ENCODE measurements at regions not wholly inside any gene's neighbourhood (a gene's known extent, or its start where the extent isn't known, plus 50 kb on each side); places are given as distances from the start of the nearest gene placed in this dataset.
A peak's percentile ranks its signal among the peaks of the same experiment; 100 is the strongest.

- H3K4me1 ChIP-seq (replicated peaks; ENCODE audit: insufficient read depth): peaks cover 13% of the 10 kb centered on the region
- DNase-seq: no peak
- no peaks in the 10 kb centered on the region for H3K27me3 ChIP-seq (ENCODE audit: insufficient read depth, low read depth)
- H3K9me2 ChIP-seq (ENCODE audit: insufficient read depth): no peaks in the 10 kb centered on the region
- H4K20me1 ChIP-seq (ENCODE audit: insufficient read depth): no peaks in the 10 kb centered on the region
- H3K9me3 ChIP-seq (ENCODE audit: insufficient read depth, low read depth): peaks cover 6% of the 10 kb centered on the region; the same call in 1 of the 2 replicates
- intact Hi-C loops (cut with micrococcal nuclease; ENCODE audit: unreplicated experiment): no loop called here
- H3K79me2 ChIP-seq (ENCODE audit: low read depth): no peaks in the 10 kb centered on the region
- POLR2A ChIA-PET (ENCODE audit: unreplicated experiment): no interaction called here
- 0 out of 2 replicates have a peak overlapping the region, but pooled peaks have one; percentile 16 for H2AFZ ChIP-seq
- no peak overlapping the region for H3K4me2 ChIP-seq
- no peak overlapping the region for H3K27ac ChIP-seq
- CTCF ChIA-PET: no interaction called here
- no TSS peak for BruUV-seq (replicated peaks)
- TF ChIP-seq CTCF (conservative IDR thresholded peaks at IDR 0.05) (no peak), EZH2 (IDR thresholded peaks at IDR 0.05; ENCODE audit: low read depth) (no peak)
- H3K36me3 ChIP-seq (ENCODE audit: low read depth): no peaks in the 10 kb centered on the region
- H3K4me3 ChIP-seq: no peak overlapping the region
- H3F3A ChIP-seq (ENCODE audit: insufficient read depth, low read depth): no peaks in the 10 kb centered on the region; the same call in 1 of the 2 replicates
Observed at GRCh38 chr12:60168441-60168840, 572.6 kb downstream of the SLC16A7 start.

- H3K4me3 ChIP-seq: no peak overlapping the region
- no peak overlapping the region for H3K27ac ChIP-seq
- H3K79me2 ChIP-seq (ENCODE audit: low read depth): no peaks in the 10 kb centered on the region
- CTCF ChIA-PET: no interaction called here
- H3K4me1 ChIP-seq (replicated peaks; ENCODE audit: insufficient read depth): peaks cover 13% of the 10 kb centered on the region
- H3K27me3 ChIP-seq (ENCODE audit: insufficient read depth, low read depth): no peaks in the 10 kb centered on the region
- H3K36me3 ChIP-seq (ENCODE audit: low read depth): no peaks in the 10 kb centered on the region
- no peak overlapping the region for H2AFZ ChIP-seq
- H3F3A ChIP-seq (ENCODE audit: insufficient read depth, low read depth): no peaks in the 10 kb centered on the region; the same call in 1 of the 2 replicates
- DNase-seq: no peak
- no peaks in the 10 kb centered on the region for H3K9me2 ChIP-seq (ENCODE audit: insufficient read depth)
- POLR2A ChIA-PET (ENCODE audit: unreplicated experiment): no interaction called here
- no peaks in the 10 kb centered on the region for H4K20me1 ChIP-seq (ENCODE audit: insufficient read depth)
- TF ChIP-seq CTCF (conservative IDR thresholded peaks at IDR 0.05) (no peak), EZH2 (IDR thresholded peaks at IDR 0.05; ENCODE audit: low read depth) (no peak)
- no peak overlapping the region for H3K4me2 ChIP-seq
- intact Hi-C loops (cut with micrococcal nuclease; ENCODE audit: unreplicated experiment): no loop called here
- H3K9me3 ChIP-seq (ENCODE audit: insufficient read depth, low read depth): peaks cover 6% of the 10 kb centered on the region; the same call in 1 of the 2 replicates
- no TSS peak for BruUV-seq (replicated peaks)
Observed at GRCh38 chr12:60169904-60170303, 574.1 kb downstream of the SLC16A7 start.

GRCh38 chr12:60172266-60173211, 576.7 kb downstream of the SLC16A7 start:
- Histone ChIP-seq H3K4me3 (no peak overlapping the region), H2AFZ (no peak overlapping the region), H3K27ac (no peak overlapping the region), H3K9me2 (ENCODE audit: insufficient read depth) (no peaks in the 10 kb centered on the region), H3K79me2 (ENCODE audit: low read depth) (no peaks in the 10 kb centered on the region), H3K4me1 (replicated peaks; ENCODE audit: insufficient read depth) (peaks cover 13% of the 10 kb centered on the region), H3K9me3 (ENCODE audit: insufficient read depth, low read depth) (peaks cover 6% of the 10 kb centered on the region; the same call in 1 of the 2 replicates), H3K36me3 (ENCODE audit: low read depth) (no peaks in the 10 kb centered on the region), H3K27me3 (ENCODE audit: insufficient read depth, low read depth) (no peaks in the 10 kb centered on the region), H4K20me1 (ENCODE audit: insufficient read depth) (no peaks in the 10 kb centered on the region), H3F3A (ENCODE audit: insufficient read depth, low read depth) (no peaks in the 10 kb centered on the region; the same call in 1 of the 2 replicates), H3K4me2 (no peak overlapping the region)
- TF ChIP-seq EZH2 (IDR thresholded peaks at IDR 0.05; ENCODE audit: low read depth) (no peak), CTCF (conservative IDR thresholded peaks at IDR 0.05) (no peak)
- DNase-seq: peak in 1 of 2 experiments; percentile 40
- BruUV-seq (replicated peaks): no TSS peak
- intact Hi-C loops (cut with micrococcal nuclease; ENCODE audit: unreplicated experiment): no loop called here
- ChIA-PET POLR2A (ENCODE audit: unreplicated experiment) (interaction anchor here (0.7 kb wide), 2 partner anchors 24 to 54 kb away, joined by 3 to 6 read pairs; no protein-coding TSS in a partner anchor), CTCF (no interaction called here)
